ENCODE measurements at regions not wholly inside any gene's neighbourhood (a gene's known extent, or its start where the extent isn't known, plus 50 kb on each side); places are given as distances from the start of the nearest gene placed in this dataset.
"Not testable (repeated sequence)": the region's sequence is repeated elsewhere in the genome, so short reads cannot be mapped to it uniquely, and the experiment has no call there.

- DNase-seq, result no peak
Observed at GRCh38 chr7:152949790-152950189, 190.2 kb downstream of the ACTR3B start.

- no peak for DNase-seq
Observed at GRCh38 chr7:152956006-152956405, 196.5 kb downstream of the ACTR3B start.

- no peak for DNase-seq
Observed at GRCh38 chr7:152959610-152960009, 200.1 kb downstream of the ACTR3B start.

GRCh38 chr7:152961796-152962195, 202.2 kb downstream of the ACTR3B start:
- not testable (repeated sequence) for DNase-seq

- DNase-seq, result no peak
Observed at GRCh38 chr7:152966189-152966588, 206.6 kb downstream of the ACTR3B start.

- no peak for DNase-seq
Observed at GRCh38 chr7:152967958-152968357, 208.4 kb downstream of the ACTR3B start.

- DNase-seq, result no peak
Observed at GRCh38 chr7:152968514-152968913, 209.0 kb downstream of the ACTR3B start.

GRCh38 chr7:152969335-152969734, 209.8 kb downstream of the ACTR3B start:
- DNase-seq, result no peak

GRCh38 chr7:152969839-152970238, 210.3 kb downstream of the ACTR3B start:
- DNase-seq, result no peak

GRCh38 chr7:152970481-152970880, 210.9 kb downstream of the ACTR3B start:
- DNase-seq, result no peak

- DNase-seq, result no peak
Observed at GRCh38 chr7:152974577-152974976, 215.0 kb downstream of the ACTR3B start.

- DNase-seq, result no peak
Observed at GRCh38 chr7:152975076-152975475, 215.5 kb downstream of the ACTR3B start.

- DNase-seq, result no peak
Observed at GRCh38 chr7:152979376-152979775, 219.8 kb downstream of the ACTR3B start.

- no peak for DNase-seq
Observed at GRCh38 chr7:152984421-152984820, 224.9 kb downstream of the ACTR3B start.

GRCh38 chr7:152986376-152986775, 226.8 kb downstream of the ACTR3B start:
- no peak for DNase-seq

GRCh38 chr7:152987656-152988055, 228.1 kb downstream of the ACTR3B start:
- no peak for DNase-seq

GRCh38 chr7:152989889-152990380, 230.4 kb downstream of the ACTR3B start:
- no peak for DNase-seq

GRCh38 chr7:152998420-152998819, 238.9 kb downstream of the ACTR3B start:
- DNase-seq, result no peak

GRCh38 chr7:153002115-153002514, 242.6 kb downstream of the ACTR3B start:
- DNase-seq, result no peak

- DNase-seq, result no peak
Observed at GRCh38 chr7:153002572-153002971, 243.0 kb downstream of the ACTR3B start.

- no peak for DNase-seq
Observed at GRCh38 chr7:153004341-153004740, 244.8 kb downstream of the ACTR3B start.

- no peak for DNase-seq
Observed at GRCh38 chr7:153005750-153006435, 246.3 kb downstream of the ACTR3B start.

- DNase-seq, result no peak
Observed at GRCh38 chr7:153006452-153006851, 246.9 kb downstream of the ACTR3B start.

- no peak for DNase-seq
Observed at GRCh38 chr7:153006911-153007310, 247.4 kb downstream of the ACTR3B start.

GRCh38 chr7:153010416-153010815, 250.9 kb downstream of the ACTR3B start:
- no peak for DNase-seq

Data from stimulated activated CD4-positive, alpha-beta T cell treated with anti-CD3 and anti-CD28 coated beads, Interleukin-2, amount 100 ng/mL, for 48 hours (primary cell).